ENCODE measurements at regions not wholly inside any gene's neighbourhood (a gene's known extent, or its start where the extent isn't known, plus 50 kb on each side); places are given as distances from the start of the nearest gene placed in this dataset.

- TF ChIP-seq CTCF (IDR thresholded peaks at IDR 0.05; ENCODE audit: low read depth, low read length), result no peak
- in situ Hi-C loops (cut with HindIII; ENCODE audit: low sequenced_read_pairs), result no loop called here
- no peak overlapping the region for H3K4me3 ChIP-seq (ENCODE audit: low read depth, low read length)
- DNase-seq (ENCODE audit: low read depth, low spot score), result no peak
Measured at GRCh38 chrX:147733369-147733768, 178.3 kb upstream of the FMR1 start.

- in situ Hi-C loops (cut with HindIII; ENCODE audit: low sequenced_read_pairs), result no loop called here
- DNase-seq (ENCODE audit: low read depth, low spot score), result no peak
- no peak overlapping the region for H3K4me3 ChIP-seq (ENCODE audit: low read depth, low read length)
- no peak for TF ChIP-seq CTCF (IDR thresholded peaks at IDR 0.05; ENCODE audit: low read depth, low read length)
Measured at GRCh38 chrX:147735364-147735763, 176.4 kb upstream of the FMR1 start.

GRCh38 chrX:147736045-147736444 is 175.7 kb upstream of the FMR1 start:
- TF ChIP-seq CTCF (IDR thresholded peaks at IDR 0.05; ENCODE audit: low read depth, low read length), result no peak
- no peak overlapping the region for H3K4me3 ChIP-seq (ENCODE audit: low read depth, low read length)
- in situ Hi-C loops (cut with HindIII; ENCODE audit: low sequenced_read_pairs), result no loop called here
- DNase-seq (ENCODE audit: low read depth, low spot score), result no peak

- no peak for DNase-seq (ENCODE audit: low read depth, low spot score)
- no peak for TF ChIP-seq CTCF (IDR thresholded peaks at IDR 0.05; ENCODE audit: low read depth, low read length)
- no peak overlapping the region for H3K4me3 ChIP-seq (ENCODE audit: low read depth, low read length)
- in situ Hi-C loops (cut with HindIII; ENCODE audit: low sequenced_read_pairs), result no loop called here
Measured at GRCh38 chrX:147737690-147738089, 174.0 kb upstream of the FMR1 start.

GRCh38 chrX:147738265-147738664 is 173.5 kb upstream of the FMR1 start:
- in situ Hi-C loops (cut with HindIII; ENCODE audit: low sequenced_read_pairs), result no loop called here
- H3K4me3 ChIP-seq (ENCODE audit: low read depth, low read length), result no peak overlapping the region
- no peak for TF ChIP-seq CTCF (IDR thresholded peaks at IDR 0.05; ENCODE audit: low read depth, low read length)
- DNase-seq (ENCODE audit: low read depth, low spot score), result no peak

GRCh38 chrX:147739196-147739595 is 172.5 kb upstream of the FMR1 start:
- in situ Hi-C loops (cut with HindIII; ENCODE audit: low sequenced_read_pairs), result no loop called here
- no peak for TF ChIP-seq CTCF (IDR thresholded peaks at IDR 0.05; ENCODE audit: low read depth, low read length)
- DNase-seq (ENCODE audit: low read depth, low spot score), result no peak
- H3K4me3 ChIP-seq (ENCODE audit: low read depth, low read length), result no peak overlapping the region

- DNase-seq (ENCODE audit: low read depth, low spot score), result no peak
- in situ Hi-C loops (cut with HindIII; ENCODE audit: low sequenced_read_pairs), result no loop called here
- no peak overlapping the region for H3K4me3 ChIP-seq (ENCODE audit: low read depth, low read length)
- TF ChIP-seq CTCF (IDR thresholded peaks at IDR 0.05; ENCODE audit: low read depth, low read length), result no peak
Measured at GRCh38 chrX:147741776-147742175, 169.9 kb upstream of the FMR1 start.
